DND-41 (cell line): ENCODE measurements at regions not wholly inside any gene's neighbourhood (a gene's known extent, or its start where the extent isn't known, plus 50 kb on each side); places are given as distances from the start of the nearest gene placed in this dataset.

Experiments used
- CTCF ChIP-seq: IDR thresholded peaks from 2 replicates; pipeline ENCODE4 v1.5.1; 2012; ENCODE audit warnings: borderline replicate concordance, low read length, moderate library complexity, mild to moderate bottlenecking; ENCODE audit not compliant: poor library complexity, severe bottlenecking; ENCODE audit errors: extremely low read depth
- EZH2 ChIP-seq: IDR thresholded peaks from 3 replicates; pipeline ENCODE4 v1.6.1; 2012; ENCODE audit warnings: borderline replicate concordance, low read depth, mild to moderate bottlenecking, moderate library complexity, low read length, inconsistent platforms; ENCODE audit not compliant: severe bottlenecking

DNA sequence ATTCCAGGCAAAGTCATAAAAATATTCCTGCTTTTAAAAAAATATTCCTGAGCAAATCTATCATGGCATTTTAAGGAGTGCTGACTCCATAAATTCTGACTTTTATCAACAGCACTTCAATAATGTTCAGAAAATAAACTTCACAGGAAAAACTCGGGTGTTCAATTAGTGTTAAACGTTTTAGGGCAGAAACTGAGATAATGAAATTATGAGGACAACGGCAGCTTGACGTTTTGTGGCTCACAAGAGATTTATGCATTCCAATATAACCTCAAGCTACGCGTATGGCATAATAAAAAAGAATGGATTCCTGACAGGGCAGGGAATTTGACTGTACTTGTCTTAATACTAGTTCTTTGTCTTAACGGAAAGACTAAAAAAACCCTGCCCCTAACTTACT lies 133.2 kb downstream of the ICOS start:
- TF ChIP-seq CTCF: no peak
- TF ChIP-seq EZH2: no peak
